ENCODE measurements at regions not wholly inside any gene's neighbourhood (a gene's known extent, or its start where the extent isn't known, plus 50 kb on each side); places are given as distances from the start of the nearest gene placed in this dataset.

GRCh38 chr2:238682536-238682935 lies 165.3 kb upstream of the TWIST2 start:
- TF ChIP-seq CTCF (IDR thresholded peaks at IDR 0.05; ENCODE audit: unreplicated experiment), result no peak

GRCh38 chr2:238684362-238685326 lies 163.2 kb upstream of the TWIST2 start:
- no peak for TF ChIP-seq CTCF (IDR thresholded peaks at IDR 0.05; ENCODE audit: unreplicated experiment)
- no peak for DNase-seq (ENCODE audit: low spot score, unreplicated experiment)
- Mint-ChIP-seq H3K4me1 (ENCODE audit: low read depth) (no peaks in the 10 kb centered on the region), H3K27ac (no peak overlapping the region), H3K4me3 (ENCODE audit: low read depth) (no peak overlapping the region), H3K27me3 (peaks cover 24% of the 10 kb centered on the region), H3K9me3 (ENCODE audit: low read depth) (no peaks in the 10 kb centered on the region), H3K36me3 (ENCODE audit: insufficient read depth) (no peaks in the 10 kb centered on the region)

More at GRCh38 chr2:238682536-238682935, 165.3 kb upstream of the TWIST2 start:
- DNase-seq (ENCODE audit: low spot score, unreplicated experiment), result no peak
- Mint-ChIP-seq H3K27ac (no peak overlapping the region), H3K36me3 (ENCODE audit: insufficient read depth) (no peaks in the 10 kb centered on the region), H3K4me1 (ENCODE audit: low read depth) (no peaks in the 10 kb centered on the region), H3K4me3 (ENCODE audit: low read depth) (no peak overlapping the region), H3K27me3 (peaks cover 26% of the 10 kb centered on the region), H3K9me3 (ENCODE audit: low read depth) (peaks cover 5% of the 10 kb centered on the region)

- DNase-seq (ENCODE audit: low spot score, unreplicated experiment), result no peak
- no peak overlapping the region for H3K27ac Mint-ChIP-seq
- no peak overlapping the region for H3K4me3 Mint-ChIP-seq (ENCODE audit: low read depth)
Measured at GRCh38 chr2:238685327-238685709, 162.6 kb upstream of the TWIST2 start.

GRCh38 chr2:238685713-238686112 lies 162.2 kb upstream of the TWIST2 start:
- H3K27ac Mint-ChIP-seq, result no peak overlapping the region
- no peaks in the 10 kb centered on the region for H3K9me3 Mint-ChIP-seq (ENCODE audit: low read depth)
- no peak for DNase-seq (ENCODE audit: low spot score, unreplicated experiment)
- no peaks in the 10 kb centered on the region for H3K36me3 Mint-ChIP-seq (ENCODE audit: insufficient read depth)
- H3K27me3 Mint-ChIP-seq, result peaks cover 24% of the 10 kb centered on the region
- no peak overlapping the region for H3K4me3 Mint-ChIP-seq (ENCODE audit: low read depth)
- H3K4me1 Mint-ChIP-seq (ENCODE audit: low read depth), result no peaks in the 10 kb centered on the region
- peak; percentile 14 for TF ChIP-seq CTCF (IDR thresholded peaks at IDR 0.05; ENCODE audit: unreplicated experiment)

More at GRCh38 chr2:238685327-238685709, 162.6 kb upstream of the TWIST2 start:
- Mint-ChIP-seq H3K4me1 (ENCODE audit: low read depth) (no peaks in the 10 kb centered on the region), H3K27me3 (peaks cover 24% of the 10 kb centered on the region), H3K36me3 (ENCODE audit: insufficient read depth) (no peaks in the 10 kb centered on the region), H3K9me3 (ENCODE audit: low read depth) (no peaks in the 10 kb centered on the region)
- TF ChIP-seq CTCF (IDR thresholded peaks at IDR 0.05; ENCODE audit: unreplicated experiment), result no peak

GRCh38 chr2:238686223-238686622 lies 161.7 kb upstream of the TWIST2 start:
- Mint-ChIP-seq H3K27me3 (peaks cover 25% of the 10 kb centered on the region), H3K9me3 (ENCODE audit: low read depth) (no peaks in the 10 kb centered on the region), H3K27ac (no peak overlapping the region), H3K36me3 (ENCODE audit: insufficient read depth) (no peaks in the 10 kb centered on the region), H3K4me3 (ENCODE audit: low read depth) (no peak overlapping the region), H3K4me1 (ENCODE audit: low read depth) (no peaks in the 10 kb centered on the region)
- no peak for TF ChIP-seq CTCF (IDR thresholded peaks at IDR 0.05; ENCODE audit: unreplicated experiment)
- DNase-seq (ENCODE audit: low spot score, unreplicated experiment), result no peak
